Suprapubic skin (tissue), 4 donors: ENCODE measurements at regions not wholly inside any gene's neighbourhood (a gene's known extent, or its start where the extent isn't known, plus 50 kb on each side); places are given as distances from the start of the nearest gene placed in this dataset.

Experiments
- CTCF ChIP-seq, 2 donors: fragments of 200-600 bp in 1 of 2; fragments of 450-650 bp in 1 of 2; sonication (generic) in 1 of 2; IDR thresholded peaks; one replicate each; pipeline ENCODE4 v1.5.1; 2016 to 2019; ENCODE audit warnings: antibody characterized with exemption in 2 of 2, mild to moderate bottlenecking in 1 of 2, moderate library complexity in 1 of 2
- EP300 ChIP-seq: sonication (generic); formaldehyde crosslinking; IDR thresholded peaks from one replicate; pipeline ENCODE4 v1.6.1; 2017; ENCODE audit warnings: antibody characterized with exemption
- POLR2A ChIP-seq, 2 donors: fragments of 450-650 bp; IDR thresholded peaks; one replicate each; pipeline ENCODE4 v1.6.1; 2017; ENCODE audit warnings: antibody characterized with exemption in 2 of 2, mild to moderate bottlenecking in 2 of 2, moderate library complexity in 2 of 2
- POLR2AphosphoS5 ChIP-seq, 3 donors: sonication (generic); formaldehyde crosslinking; IDR thresholded peaks; one replicate each; pipeline ENCODE4 v1.6.1; 2017; ENCODE audit warnings: antibody characterized with exemption in 3 of 3

GRCh38 chr10:108868881-108869280, 1054.4 kb downstream of the XPNPEP1 start:
- no peak for TF ChIP-seq CTCF (IDR thresholded peaks at IDR 0.05)
- TF ChIP-seq POLR2AphosphoS5 (IDR thresholded peaks at IDR 0.05), result no peak
- no peak for TF ChIP-seq POLR2A (IDR thresholded peaks at IDR 0.05)
- TF ChIP-seq EP300, result no peak
